Transverse colon (tissue), 3 donors: ENCODE measurements at regions not wholly inside any gene's neighbourhood (a gene's known extent, or its start where the extent isn't known, plus 50 kb on each side); places are given as distances from the start of the nearest gene placed in this dataset.

Experiments
- POLR2A ChIP-seq: fragments of 450-650 bp; IDR thresholded peaks from one replicate; pipeline ENCODE4 v1.6.1; 2016; ENCODE audit warnings: antibody characterized with exemption, mild to moderate bottlenecking, moderate library complexity
- TF ChIP-seq, protein P1 (sequence below), 5 experiments: fragments of 200-600 bp in 3 of 5; fragments of 450-650 bp in 2 of 5; sonication (generic) in 3 of 5; IDR thresholded peaks; 1 replicate in 2 of 5; 2 replicates in 3 of 5; pipeline ENCODE4 v1.5.1; 2016 to 2017; ENCODE audit warnings: antibody characterized with exemption in 5 of 5, inconsistent platforms in 3 of 5, mild to moderate bottlenecking in 2 of 5, moderate library complexity in 1 of 5

DNA sequence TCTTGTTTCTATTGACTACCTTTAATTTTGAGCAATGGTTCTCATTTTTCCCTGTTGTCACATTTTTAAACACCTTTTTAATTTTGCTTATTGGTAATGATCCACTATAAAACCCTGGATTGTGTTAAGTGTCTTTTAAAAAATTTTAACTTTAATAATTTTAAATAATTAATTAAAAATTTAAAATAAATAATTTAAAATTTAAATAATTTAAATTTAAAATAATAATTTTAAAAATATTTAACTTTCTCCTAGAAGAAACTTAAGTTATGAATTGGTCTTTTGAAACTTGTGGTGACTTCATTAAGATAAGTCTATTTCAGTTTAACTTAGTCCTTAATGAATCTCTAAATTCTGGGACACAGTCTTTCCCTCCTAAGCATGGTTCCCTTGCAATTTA, 566.3 kb upstream of the GALNTL6 start:
- no peak for TF ChIP-seq POLR2A
- TF ChIP-seq, protein P1, sequence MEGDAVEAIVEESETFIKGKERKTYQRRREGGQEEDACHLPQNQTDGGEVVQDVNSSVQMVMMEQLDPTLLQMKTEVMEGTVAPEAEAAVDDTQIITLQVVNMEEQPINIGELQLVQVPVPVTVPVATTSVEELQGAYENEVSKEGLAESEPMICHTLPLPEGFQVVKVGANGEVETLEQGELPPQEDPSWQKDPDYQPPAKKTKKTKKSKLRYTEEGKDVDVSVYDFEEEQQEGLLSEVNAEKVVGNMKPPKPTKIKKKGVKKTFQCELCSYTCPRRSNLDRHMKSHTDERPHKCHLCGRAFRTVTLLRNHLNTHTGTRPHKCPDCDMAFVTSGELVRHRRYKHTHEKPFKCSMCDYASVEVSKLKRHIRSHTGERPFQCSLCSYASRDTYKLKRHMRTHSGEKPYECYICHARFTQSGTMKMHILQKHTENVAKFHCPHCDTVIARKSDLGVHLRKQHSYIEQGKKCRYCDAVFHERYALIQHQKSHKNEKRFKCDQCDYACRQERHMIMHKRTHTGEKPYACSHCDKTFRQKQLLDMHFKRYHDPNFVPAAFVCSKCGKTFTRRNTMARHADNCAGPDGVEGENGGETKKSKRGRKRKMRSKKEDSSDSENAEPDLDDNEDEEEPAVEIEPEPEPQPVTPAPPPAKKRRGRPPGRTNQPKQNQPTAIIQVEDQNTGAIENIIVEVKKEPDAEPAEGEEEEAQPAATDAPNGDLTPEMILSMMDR (IDR thresholded peaks at IDR 0.05), result no peak
